ENCODE measurements at regions not wholly inside any gene's neighbourhood (a gene's known extent, or its start where the extent isn't known, plus 50 kb on each side); places are given as distances from the start of the nearest gene placed in this dataset.

GRCh38 chr13:37361608-37362007, 237.0 kb downstream of the POSTN start:
- TF ChIP-seq CTCF (IDR thresholded peaks at IDR 0.05): no peak
- no peak for TF ChIP-seq POLR2A (IDR thresholded peaks at IDR 0.05)
- ATAC-seq: no peak
- Histone ChIP-seq H3K27ac (no peak overlapping the region), H3K36me3 (no peaks in the 10 kb centered on the region), H3K27me3 (no peaks in the 10 kb centered on the region), H3K9me3 (no peaks in the 10 kb centered on the region), H3K4me3 (no peak overlapping the region), H3K4me1 (no peaks in the 10 kb centered on the region)
- intact Hi-C loops (cut with DNase I): no loop called here
- WGBS (ENCODE audit: insufficient coverage, low coverage, low lambda C conversion rate, missing lambda C conversion rate): 29% methylated on average over 3 of the region's 3 CpGs
- DNase-seq: no peak

GRCh38 chr13:37360556-37360955, 238.0 kb downstream of the POSTN start:
- TF ChIP-seq POLR2A (IDR thresholded peaks at IDR 0.05): no peak
- TF ChIP-seq CTCF (IDR thresholded peaks at IDR 0.05): no peak
- WGBS (ENCODE audit: insufficient coverage, low coverage, low lambda C conversion rate, missing lambda C conversion rate): 25% methylated on average over 2 of the region's 2 CpGs
- ATAC-seq (no peak), DNase-seq (no peak)
- Histone ChIP-seq H3K4me1 (no peaks in the 10 kb centered on the region), H3K36me3 (no peaks in the 10 kb centered on the region), H3K27me3 (no peaks in the 10 kb centered on the region), H3K9me3 (no peaks in the 10 kb centered on the region), H3K27ac (no peak overlapping the region), H3K4me3 (no peak overlapping the region)
- intact Hi-C loops (cut with DNase I): no loop called here

GRCh38 chr13:37357548-37357947, 241.0 kb downstream of the POSTN start:
- ATAC-seq (no peak), DNase-seq (no peak)
- TF ChIP-seq CTCF (IDR thresholded peaks at IDR 0.05) (no peak), POLR2A (IDR thresholded peaks at IDR 0.05) (no peak)
- WGBS (ENCODE audit: insufficient coverage, low coverage, low lambda C conversion rate, missing lambda C conversion rate): 67% methylated on average over 1 of the region's 1 CpG
- Histone ChIP-seq H3K9me3 (no peaks in the 10 kb centered on the region), H3K4me1 (no peaks in the 10 kb centered on the region), H3K4me3 (no peak overlapping the region), H3K27ac (no peak overlapping the region), H3K27me3 (no peaks in the 10 kb centered on the region), H3K36me3 (no peaks in the 10 kb centered on the region)
- intact Hi-C loops (cut with DNase I): no loop called here

- Histone ChIP-seq H3K4me3 (no peak overlapping the region), H3K27me3 (no peaks in the 10 kb centered on the region), H3K36me3 (no peaks in the 10 kb centered on the region), H3K9me3 (no peaks in the 10 kb centered on the region), H3K4me1 (no peaks in the 10 kb centered on the region), H3K27ac (no peak overlapping the region)
- TF ChIP-seq POLR2A (IDR thresholded peaks at IDR 0.05): no peak
- TF ChIP-seq CTCF (IDR thresholded peaks at IDR 0.05): no peak
- intact Hi-C loops (cut with DNase I): no loop called here
- no peak for ATAC-seq
- WGBS (ENCODE audit: insufficient coverage, low coverage, low lambda C conversion rate, missing lambda C conversion rate): 59% methylated on average over 4 of the region's 4 CpGs
- DNase-seq: no peak
Observed at GRCh38 chr13:37353911-37354310, 244.7 kb downstream of the POSTN start.

- intact Hi-C loops (cut with DNase I): no loop called here
- WGBS (ENCODE audit: insufficient coverage, low coverage, low lambda C conversion rate, missing lambda C conversion rate): 76% methylated on average over 2 of the region's 2 CpGs
- ATAC-seq: no peak
Observed at GRCh38 chr13:37351211-37351610, 245.7 kb upstream of the CSNK1A1L start.

More at GRCh38 chr13:37351211-37351610, 245.7 kb upstream of the CSNK1A1L start:
- TF ChIP-seq CTCF (IDR thresholded peaks at IDR 0.05): no peak
- TF ChIP-seq POLR2A (IDR thresholded peaks at IDR 0.05): no peak
- Histone ChIP-seq H3K27ac (no peak overlapping the region), H3K9me3 (no peaks in the 10 kb centered on the region), H3K36me3 (no peaks in the 10 kb centered on the region), H3K4me3 (no peak overlapping the region), H3K27me3 (no peaks in the 10 kb centered on the region), H3K4me1 (no peaks in the 10 kb centered on the region)
- DNase-seq: no peak

Data from right lobe of liver (tissue), 6 donors.